NCI-H524 treated with DMSO at 0.1 percent for 48 hours (cell line): ENCODE measurements at regions not wholly inside any gene's neighbourhood (a gene's known extent, or its start where the extent isn't known, plus 50 kb on each side); places are given as distances from the start of the nearest gene placed in this dataset.
"Not testable (repeated sequence)": the region's sequence is repeated elsewhere in the genome, so short reads cannot be mapped to it uniquely, and the experiment has no call there.

Source experiments
- DNase-seq: peaks from one replicate; lab custom pipeline; 2025; lab: John Stamatoyannopoulos, UW

DNA sequence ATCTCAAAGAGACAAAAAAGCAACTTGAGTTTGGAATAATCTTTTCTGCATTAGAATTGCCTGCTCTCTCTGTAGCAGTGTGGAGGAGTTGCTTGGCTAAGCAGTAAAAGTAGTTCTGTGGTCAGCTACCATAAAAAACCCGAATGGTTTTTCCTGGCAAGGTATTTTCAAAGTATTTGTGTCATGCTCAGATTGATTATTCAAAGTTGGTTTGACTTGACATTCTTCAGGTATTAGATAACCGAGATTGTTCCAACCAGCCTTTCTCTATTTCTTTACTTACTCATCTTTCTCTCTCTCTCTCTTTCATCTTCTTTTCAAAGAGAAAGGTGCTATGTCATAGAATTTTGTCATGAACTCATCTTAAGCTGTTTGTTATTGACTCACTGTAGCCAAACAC is 404.9 kb downstream of the CPS1 start:
- DNase-seq = no peak

DNA sequence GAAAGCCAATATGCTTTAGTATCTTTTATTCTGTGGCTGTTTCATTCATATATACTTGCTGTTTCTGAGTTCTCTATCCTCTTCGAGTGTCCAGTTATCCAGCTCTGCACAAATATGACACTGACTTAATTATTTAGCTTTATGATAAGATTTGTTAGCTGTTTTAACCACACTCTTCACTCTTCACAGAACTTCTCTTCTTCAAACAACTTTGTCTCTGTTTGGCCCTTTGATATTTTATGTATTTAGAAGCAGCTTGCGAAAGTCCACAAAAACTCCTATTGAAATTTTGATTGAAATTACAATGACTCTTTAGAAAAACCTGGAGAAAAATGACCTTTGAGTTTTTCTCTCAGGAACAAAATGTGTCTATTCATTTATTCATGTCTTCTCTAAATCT is 407.0 kb downstream of the CPS1 start:
- no peak for DNase-seq

DNA sequence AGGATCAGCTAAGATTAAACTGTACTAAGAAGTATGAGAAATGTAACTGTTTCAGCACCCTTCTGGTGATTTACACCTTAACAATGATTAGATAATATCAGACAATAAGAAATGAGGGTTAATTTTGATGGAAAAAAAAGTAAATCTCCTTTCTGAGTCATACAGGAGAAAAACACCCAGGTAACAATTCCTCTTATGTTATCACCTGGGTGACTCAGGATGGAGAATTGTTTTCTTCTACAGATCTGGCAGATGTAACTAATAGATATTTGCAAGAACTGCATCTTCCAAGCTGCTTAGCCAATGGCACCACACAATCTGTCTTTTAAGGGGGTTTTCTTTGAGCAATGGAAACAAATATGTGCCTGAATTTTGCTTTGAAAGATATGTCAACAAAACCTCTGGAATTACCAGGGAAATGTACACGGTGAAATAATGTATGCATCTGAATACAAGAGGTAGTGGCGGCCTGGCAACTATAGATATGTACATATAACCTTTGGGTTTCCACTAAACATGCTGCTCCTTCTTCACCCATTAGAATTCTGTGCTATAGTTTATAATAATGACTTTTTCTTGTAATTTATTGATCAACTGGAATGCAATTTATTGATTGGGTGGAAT is 407.9 kb downstream of the CPS1 start:
- no peak for DNase-seq

DNA sequence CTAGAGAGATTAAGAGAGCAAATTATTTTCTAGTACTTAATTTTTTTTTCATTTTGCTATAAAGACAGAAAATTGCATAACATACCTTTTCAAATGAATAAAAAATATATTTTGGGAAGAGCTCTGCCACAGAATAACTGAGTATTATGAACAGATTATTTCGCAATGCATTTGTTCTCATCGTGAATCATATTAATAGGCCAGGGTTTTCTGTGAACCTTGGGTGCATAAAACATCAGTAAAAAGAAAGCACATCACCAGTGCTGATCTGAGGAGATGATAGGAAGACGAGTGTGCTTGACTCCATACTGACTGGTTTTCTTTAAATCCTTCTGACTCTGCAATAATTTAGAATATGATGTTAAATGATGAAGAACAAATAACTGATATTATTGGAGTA is 409.1 kb downstream of the CPS1 start:
- DNase-seq = no peak

DNA sequence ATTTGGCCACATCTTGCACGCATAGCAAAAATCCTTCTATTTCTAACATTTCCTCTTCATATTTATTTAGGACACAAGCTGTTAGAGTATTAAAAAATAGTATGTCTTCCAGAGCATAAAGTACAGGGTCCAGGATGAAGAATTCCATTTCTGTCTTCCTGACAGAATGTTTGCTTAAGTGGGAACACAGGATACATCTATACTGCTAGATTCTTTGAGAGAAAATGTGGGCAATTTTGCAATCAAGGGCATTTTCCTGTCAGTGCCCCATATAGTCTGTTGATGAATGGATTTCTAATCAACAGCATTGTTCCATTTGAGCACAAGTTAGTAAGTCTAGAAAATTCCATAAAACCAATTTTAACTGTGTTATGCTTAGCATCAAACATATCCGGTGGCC is 409.9 kb downstream of the CPS1 start:
- no peak for DNase-seq

DNA sequence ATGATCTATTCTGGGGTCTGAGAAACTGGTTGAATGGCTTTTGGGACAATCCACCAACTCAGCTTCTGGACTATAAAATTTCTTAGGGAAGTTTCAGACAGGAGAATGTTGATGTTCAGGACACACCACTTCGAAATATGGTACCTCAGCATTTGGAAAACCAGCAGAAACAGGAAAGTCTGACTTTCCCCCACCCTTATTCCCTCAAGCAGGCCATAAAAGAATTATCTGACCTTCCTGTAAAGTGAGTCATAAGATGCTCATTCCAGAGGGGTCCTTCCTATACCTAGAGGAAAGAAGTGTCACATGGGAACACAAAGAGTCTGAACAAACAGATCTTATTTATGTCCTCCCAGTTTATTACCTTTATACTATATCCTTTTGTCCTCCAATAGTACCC is 415.0 kb downstream of the CPS1 start:
- DNase-seq = no peak

DNA sequence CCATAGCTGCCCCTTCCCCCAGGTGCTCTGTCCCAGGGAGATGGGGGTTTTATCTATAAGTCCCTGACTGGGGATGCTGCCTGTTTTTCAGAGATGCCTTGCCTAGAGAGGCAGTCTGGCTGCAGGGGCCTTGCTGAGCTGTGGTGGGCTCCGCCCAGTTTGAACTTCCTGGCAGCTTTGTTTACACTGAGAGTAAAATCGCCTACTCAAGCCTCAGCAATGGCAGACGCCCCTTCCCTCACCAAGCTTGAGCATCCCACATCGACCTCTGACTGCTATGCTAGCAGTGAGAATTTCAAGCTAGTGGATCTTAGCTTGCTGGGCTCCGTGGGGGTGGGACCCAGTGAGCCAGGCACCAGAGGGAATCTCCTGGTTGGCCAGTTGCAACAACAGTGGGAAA is 430.4 kb downstream of the CPS1 start:
- not testable (repeated sequence) for DNase-seq

DNA sequence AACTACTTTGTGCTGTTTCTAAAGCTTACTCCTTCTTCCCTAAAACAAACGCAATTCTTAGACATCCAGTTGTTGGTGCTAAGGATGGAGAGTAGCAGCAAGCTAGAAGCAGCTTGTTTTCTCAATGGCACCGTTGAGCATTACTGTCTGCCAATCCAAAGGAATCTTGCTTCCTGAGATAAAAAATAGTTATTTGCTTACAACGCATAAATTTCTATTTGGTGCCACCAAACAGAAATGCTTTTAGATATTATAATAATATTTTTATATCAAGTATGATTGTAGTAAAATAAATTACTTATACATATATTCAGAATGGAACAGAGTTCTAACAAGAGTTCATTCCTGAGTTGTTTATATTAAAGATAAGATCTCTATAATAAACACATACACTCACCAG is 434.7 kb downstream of the CPS1 start:
- no peak for DNase-seq

DNA sequence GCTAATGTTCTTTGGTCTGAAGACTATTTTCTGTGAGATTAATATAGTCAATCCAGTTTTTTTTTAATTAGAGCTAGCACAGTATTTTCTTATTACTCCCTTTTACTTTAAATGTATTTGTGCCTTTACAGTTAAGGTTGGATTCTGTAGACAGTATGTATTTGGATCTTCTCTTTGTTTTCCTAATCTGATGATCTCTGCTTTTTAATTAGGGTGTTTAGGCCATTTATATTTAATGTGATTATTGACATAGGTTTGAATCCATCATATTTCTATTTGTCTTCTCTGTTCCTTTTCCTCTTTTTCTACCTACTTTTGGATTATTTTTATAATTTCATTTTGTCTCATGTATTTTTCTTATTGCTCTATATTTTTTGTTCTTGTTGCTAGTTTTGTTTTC is 437.7 kb downstream of the CPS1 start:
- no peak for DNase-seq

DNA sequence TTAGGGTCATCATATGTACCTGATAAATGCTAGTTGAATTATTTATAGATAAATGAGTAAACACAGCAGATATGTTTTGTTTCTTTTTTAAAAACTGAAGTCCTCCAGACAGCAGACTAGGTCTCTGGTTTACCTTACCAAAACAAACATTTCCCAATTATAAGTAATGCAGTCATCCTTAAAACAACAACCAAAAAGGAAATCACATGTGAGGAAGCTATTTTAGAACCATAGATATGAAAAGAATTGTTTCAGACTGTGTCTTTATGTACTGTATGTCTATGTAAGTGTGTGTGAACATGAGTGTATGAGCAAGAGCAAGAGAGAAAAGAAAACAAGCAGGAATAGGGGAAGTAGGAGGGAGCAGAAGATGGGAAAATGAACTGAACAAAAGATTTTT is 441.0 kb downstream of the CPS1 start:
- no peak for DNase-seq

DNA sequence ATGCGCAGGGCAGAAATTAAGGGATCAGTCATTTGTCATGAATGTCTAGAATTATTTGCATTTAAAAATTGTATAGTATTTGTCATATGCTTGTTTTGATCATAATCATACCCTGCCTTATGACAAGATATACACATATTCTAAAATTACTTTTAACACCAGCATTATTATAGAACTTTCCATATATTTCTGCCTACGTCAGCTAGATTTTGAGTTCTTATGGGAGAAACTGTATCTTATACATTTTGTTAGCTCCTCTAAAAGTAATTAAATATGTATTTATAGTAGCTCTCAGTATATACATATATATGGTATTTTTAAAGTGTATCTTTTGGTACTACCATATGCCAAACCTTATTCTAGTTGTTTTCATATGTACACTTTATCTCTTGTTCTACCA is 441.9 kb downstream of the CPS1 start:
- DNase-seq = no peak

DNA sequence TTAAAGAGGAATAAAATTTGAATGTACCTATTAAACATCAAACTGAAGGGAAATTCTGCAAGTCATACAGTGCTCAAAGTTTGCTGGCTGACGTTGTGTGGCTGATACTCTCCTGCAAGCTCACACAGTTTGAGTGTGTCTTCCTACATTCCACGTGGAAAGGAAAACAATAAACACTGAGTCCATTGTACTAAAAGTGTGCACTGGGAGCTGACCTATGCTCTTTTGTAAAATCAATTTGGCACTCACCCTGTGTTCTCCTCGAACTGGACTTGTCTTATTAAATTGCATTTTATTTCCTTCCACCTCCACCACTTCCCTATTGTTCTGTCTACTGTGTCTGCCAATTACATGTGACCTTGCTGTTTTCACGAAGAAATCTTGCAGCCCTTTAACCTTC is 458.0 kb downstream of the CPS1 start:
- no peak for DNase-seq

DNA sequence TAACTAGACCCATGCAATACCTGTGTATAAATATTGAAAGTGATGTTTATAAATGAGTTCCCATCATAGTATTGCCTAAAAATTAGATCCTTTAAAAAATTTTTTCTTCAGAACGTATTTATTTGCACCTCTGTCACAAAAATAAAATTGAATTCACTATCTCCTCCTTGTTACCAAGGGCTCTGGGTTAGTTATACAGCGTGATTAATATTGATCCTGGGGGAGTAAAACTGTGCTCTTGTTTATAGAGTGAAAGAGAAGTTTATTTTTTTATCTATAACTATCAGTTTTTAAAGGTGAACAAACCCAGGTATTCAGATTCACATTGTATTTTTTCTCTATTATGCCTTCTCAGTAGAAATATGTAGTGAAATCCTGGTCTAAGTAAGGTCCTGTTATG is 458.5 kb downstream of the CPS1 start:
- no peak for DNase-seq

DNA sequence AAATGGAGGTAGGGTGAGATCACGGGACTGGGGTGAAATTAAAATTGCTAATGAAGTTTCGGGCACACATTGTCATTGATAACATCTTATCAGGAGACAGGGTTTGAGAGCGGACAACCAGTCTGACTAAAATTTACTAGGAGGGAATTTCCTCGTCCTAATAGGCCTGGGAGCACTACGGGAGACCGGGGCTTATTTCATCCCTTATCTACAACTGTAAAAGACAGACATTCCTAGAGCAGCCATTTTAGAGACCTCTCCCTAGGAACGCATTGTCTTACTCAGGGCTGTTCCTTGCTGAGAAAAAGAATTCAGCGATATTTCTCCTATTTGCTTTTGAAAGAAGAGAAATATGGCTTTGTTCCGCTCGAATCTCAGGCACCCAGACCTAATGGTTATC is 468.7 kb downstream of the CPS1 start:
- not testable (repeated sequence) for DNase-seq

DNA sequence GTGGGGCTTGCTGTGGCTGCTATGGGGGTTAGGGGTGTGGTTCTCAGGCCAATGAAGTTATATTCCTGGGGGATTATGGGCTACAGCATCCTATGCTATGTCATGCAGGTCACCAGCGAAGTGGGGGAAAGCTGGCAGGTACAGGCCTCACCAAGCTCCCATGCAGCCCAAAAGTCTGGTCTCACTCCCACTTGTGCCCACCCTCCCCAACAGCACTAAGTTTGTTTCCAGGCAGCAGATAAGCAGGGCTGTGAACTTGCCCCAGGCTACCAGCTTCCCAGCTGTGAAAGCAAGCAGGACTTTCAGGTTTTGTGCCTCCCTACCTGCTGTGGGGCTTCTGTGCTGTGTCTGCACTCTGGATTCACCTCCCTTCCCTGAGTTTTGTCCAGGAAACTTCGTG is 469.7 kb downstream of the CPS1 start:
- DNase-seq = no peak

DNA sequence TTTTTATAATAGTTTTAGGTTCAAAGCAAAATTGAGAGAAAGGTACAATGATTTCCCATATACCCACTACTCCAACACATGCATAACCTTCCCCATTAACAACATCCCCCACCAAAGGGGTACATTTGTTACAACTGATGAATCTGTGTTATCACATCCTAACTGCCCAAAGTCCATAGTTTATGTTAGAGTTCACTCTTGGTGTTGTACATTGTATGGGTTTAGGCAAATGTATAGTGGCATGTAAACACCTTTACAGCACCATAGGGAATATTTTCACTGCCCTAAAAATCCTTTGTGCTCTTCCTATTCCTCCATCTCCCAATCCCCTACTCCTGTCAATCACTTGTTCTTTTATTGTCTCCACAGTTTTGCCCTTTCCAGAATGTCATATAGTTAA is 471.6 kb downstream of the CPS1 start:
- no peak for DNase-seq

DNA sequence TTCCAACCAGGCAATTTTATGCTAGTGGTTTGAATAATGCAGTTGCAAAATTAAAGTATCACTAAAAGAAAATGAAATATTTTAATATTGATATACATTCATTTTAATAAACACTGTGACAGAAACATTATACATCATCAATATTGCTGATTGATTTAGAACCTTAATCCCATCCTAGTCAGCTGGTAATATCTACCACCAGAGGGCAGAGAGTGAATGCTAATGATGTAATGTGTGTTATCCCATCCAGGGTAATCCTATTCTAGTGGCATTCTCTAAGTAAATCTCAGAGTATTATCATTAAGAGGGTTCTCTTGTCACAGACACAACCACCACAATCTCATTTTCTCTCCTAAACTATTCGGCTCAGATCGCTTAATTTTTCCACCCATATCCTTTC is 477.4 kb downstream of the CPS1 start:
- peak; percentile 55 for DNase-seq

DNA sequence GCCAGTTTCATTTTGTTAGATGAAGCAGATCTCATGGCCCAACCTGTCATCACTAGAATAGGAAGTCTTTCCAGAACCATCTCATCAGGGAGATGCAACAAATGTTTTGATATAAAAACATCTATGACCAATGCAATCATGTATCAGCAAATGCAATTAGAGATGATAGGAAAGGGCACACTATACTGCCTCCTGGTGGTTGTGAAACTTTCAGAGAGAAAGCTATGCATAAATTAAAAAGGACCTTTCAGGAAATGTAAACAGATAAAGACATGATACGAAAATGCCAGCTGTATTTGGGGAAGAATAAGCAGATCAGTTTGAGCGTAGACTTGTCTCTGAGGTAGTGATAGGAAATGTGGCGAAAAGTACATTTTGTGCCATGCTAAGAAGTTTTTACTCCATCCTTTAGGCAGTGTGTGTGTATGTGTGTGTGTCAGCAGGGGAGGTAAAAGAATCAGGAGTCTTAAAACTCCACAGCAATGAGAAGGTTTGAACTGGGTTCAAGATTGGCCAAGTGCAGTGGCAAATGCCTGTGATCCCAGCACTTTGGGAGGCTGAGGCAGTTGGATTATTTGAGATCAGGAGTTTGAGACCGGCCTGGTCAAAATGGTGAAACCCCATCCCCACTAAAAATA is 479.3 kb downstream of the CPS1 start:
- no peak for DNase-seq

DNA sequence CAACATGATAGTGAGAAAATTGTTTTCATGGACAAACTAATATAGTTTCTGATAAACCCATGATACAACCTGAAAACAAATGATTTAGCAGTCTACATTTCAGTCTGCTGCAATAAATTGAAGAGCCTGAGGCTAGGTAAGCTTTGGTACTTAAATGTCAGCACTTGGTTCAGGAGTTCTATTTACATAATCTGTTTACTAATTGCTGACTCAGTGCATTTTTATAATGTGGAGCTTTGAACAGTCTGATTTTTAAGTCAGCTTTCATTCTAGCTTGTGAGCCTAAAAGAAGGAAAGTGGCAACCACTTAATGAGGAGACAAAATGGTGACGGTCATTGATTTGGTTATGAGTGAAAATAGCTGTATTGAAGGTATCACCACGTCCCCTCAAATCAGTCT is 488.6 kb downstream of the CPS1 start:
- DNase-seq = no peak

DNA sequence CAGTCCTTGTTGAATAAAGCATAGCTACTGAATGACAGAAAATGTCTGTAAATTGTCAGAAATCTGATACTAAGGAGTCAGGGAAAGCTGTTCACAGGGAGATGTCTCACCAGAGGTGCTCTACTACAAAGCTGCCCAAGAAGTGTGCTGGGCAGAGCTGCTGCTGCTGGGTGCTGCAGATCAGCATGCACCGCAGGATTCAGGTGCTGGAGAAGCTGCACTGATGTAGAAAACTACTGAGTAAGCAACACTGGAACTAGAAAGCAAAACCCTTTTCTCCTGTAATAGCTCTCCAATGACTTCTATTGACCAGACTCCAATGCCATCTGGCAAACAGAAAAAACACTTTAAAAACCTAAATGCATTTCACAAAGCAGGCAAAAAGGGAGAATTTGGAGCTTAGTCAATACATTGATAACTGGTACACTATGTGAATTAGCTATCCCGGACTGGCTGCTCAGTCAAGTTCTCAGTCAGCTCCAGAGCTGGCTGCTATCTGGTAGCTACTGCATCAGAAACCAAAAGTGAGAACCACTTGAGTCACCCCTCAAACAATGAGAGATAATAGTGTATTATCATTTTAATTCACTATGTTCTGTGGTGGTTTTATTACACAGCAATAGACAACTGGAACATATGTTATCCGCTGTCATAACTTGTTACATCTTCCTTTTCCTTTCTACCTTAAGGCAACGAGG is 493.1 kb downstream of the CPS1 start:
- DNase-seq = no peak

DNA sequence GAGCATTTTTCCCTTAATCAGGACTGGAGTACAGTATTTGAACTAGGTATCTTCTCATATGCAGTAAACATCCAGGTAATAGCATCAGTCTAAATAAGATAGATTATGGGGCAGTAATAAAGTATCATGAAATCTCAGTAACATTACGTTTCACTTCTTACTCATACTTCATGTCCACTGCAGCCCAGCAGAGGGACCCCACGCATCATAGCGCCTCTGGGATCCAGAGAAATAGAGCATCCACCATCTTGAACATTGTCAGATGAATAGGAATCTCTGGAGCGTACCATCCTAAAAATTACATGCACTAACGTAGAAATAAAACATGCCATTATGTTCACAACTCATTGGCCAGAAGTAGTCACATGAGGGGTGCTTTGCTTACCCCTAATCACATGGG is 499.0 kb downstream of the CPS1 start:
- DNase-seq = no peak

DNA sequence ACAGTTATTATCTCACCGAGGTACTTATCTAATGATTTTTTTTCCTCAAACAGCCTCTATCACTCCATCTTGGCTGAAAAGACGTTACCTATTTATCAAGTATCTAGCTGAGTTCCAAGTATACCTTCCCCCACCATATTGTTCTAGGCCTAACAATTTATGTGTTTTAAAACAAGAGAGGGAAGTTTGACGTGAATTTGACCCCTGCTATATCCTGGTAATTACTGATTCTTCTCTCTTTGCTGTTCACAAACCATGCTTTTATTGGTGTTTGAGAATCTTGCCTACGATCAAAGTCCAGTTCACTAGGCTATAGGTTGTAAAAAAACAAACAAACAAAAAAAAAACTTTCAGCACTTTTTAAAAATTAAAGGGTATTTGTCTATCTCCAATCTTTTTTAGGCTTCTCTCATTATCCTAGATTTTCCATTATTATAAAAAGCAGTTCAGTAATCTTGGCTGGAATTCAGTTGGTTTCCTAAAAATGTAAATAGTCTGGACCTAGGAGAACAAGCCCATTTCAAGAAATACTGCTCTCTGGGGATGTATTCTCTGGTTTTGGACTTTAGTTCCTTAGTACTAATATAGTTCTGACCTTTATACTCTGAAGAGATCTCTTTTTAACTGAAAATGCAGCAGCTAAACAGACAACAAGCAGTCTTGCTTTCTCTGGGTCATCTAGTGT is 505.4 kb downstream of the CPS1 start:
- DNase-seq = no peak

DNA sequence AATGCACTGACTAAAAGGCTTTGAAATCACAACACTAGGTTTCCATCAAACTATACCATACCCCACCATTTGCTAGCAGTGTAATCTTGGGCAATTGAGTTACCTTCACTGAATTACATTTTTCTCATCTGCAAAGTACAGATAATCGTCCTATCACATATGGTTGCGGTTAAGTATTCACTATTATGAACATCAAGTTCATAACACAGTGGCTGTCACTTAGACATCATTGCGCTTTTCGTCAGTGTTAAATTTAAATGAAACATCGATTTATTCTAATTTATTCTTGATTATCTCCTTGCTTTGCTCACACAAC is 505.9 kb downstream of the CPS1 start:
- DNase-seq = no peak
